GM12873 (cell line): ENCODE measurements at regions not wholly inside any gene's neighbourhood (a gene's known extent, or its start where the extent isn't known, plus 50 kb on each side); places are given as distances from the start of the nearest gene placed in this dataset.

Source experiments
- TF ChIP-seq, protein P1 (sequence below): IDR thresholded peaks from 2 replicates; pipeline ENCODE4 v1.5.1; 2012; ENCODE audit warnings: low read depth, mild to moderate bottlenecking, moderate library complexity, low read length, control low read depth; ENCODE audit not compliant: insufficient read depth; ENCODE audit errors: missing control alignments

DNA sequence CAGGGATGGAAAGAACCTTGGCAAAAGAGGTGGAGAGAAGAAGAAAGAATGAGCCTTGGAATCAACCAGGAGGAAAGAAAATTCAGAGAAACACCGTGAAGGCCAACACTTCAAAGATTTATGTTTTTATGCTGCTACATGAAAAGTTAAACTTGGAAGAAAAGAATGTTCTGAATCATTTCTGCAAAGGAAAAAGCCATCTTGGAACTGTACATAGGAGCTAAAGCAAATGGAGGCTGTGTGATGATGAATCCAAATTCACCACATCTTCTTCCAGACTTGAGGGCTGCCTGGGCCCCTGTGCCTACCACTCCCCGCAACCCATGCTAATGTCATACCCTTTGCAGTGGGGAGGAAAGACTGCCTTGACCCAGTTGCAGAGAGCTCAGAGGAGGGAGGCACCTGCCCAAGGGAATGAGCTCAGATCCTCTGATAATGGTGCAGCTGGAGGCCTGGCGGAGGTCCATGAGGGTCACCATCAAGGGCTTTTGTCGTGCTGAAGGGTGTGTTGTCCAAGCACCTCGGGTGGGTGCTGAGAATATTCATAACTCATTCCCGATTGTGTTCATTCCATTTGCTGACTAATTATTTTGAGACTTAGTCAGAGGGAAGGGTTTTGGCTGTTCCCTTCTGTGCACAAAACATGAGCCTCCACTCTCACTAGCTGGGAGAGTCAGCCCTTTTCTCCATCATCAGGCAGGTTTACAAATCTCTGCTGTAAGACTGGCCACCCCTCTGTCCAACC is 245.8 kb upstream of the JAG1 start:
- TF ChIP-seq, protein P1, sequence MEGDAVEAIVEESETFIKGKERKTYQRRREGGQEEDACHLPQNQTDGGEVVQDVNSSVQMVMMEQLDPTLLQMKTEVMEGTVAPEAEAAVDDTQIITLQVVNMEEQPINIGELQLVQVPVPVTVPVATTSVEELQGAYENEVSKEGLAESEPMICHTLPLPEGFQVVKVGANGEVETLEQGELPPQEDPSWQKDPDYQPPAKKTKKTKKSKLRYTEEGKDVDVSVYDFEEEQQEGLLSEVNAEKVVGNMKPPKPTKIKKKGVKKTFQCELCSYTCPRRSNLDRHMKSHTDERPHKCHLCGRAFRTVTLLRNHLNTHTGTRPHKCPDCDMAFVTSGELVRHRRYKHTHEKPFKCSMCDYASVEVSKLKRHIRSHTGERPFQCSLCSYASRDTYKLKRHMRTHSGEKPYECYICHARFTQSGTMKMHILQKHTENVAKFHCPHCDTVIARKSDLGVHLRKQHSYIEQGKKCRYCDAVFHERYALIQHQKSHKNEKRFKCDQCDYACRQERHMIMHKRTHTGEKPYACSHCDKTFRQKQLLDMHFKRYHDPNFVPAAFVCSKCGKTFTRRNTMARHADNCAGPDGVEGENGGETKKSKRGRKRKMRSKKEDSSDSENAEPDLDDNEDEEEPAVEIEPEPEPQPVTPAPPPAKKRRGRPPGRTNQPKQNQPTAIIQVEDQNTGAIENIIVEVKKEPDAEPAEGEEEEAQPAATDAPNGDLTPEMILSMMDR, result no peak

DNA sequence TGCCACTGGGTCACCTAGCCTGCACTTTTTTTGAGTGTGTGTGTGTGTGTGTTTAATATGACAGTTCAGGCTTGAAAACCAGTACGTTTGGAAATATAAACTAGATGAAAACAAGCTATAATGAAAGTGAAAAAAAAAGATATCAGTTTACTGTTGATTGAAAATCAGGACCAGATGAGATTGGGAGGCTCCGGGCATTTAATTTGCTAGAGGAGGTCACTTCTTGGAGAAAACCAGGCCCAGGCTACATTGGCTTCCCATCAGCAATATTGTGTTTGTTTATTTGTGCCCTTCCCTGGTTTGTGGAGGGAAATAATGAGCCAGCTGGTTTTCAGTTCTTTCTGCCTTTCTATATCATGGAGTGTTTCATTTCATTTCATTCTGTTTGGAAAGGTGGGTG is 246.6 kb upstream of the JAG1 start:
- TF ChIP-seq, protein P1, result no peak

DNA sequence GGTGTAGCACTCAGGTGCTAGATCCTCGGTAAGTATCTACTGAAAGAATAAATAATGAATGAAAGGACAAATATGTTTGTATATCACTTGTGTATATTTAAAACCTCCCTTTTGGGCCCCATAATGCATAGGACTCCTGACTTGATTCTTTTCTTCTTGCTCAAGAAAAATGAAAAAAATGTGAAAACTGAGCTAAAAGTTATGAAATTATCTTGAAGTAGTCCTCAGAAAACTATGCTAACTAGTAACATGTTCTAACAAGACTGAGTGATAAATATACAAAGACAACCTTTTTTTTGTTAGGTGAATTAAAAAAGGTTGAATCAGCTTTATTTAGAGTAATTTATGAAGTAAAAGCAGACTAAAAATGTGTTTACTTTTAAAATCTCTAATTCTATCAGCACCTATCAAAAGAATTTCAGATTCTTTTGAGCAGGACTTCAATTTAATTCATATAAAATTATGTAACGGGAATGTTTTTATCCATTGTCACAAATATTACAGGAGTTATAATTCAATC is 247.8 kb upstream of the JAG1 start:
- TF ChIP-seq, protein P1, result no peak

DNA sequence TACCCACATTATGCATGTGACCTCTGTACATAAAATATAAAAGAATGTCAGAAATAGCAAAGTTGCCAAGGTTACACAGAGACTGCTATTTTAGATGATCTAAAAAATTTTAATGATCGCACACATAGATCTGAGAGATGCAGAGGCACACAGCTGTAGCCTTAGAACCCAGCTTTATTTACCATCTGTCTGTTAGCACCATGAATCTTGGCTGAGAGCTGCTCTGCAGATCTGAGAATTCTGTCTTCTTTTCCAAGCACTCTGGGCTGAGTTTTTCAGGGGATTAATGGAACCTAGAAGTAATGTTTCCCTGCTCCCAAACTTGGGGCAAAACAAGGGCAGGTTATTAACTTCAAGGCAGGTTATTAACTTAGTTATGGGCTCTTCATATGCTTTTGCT is 248.7 kb upstream of the JAG1 start:
- TF ChIP-seq, protein P1, result no peak

DNA sequence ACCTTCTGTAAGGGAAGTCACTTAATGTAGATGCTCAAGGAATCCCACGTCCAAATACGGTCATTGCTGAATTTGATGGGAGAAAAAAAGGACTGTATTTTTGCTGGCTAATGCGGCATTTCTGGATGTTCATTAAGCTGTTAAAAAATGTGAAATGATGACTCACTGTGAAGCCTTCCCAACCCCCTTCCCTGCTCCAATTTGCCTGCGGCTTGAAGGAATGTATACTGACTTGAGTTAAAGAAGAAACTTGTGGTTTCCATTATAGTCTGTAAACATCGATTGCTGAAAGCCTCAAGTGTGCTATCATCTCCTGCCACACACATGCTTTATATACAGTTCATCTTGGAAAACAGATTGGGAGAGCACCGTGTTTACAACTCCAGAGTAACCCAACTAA is 249.1 kb upstream of the JAG1 start:
- TF ChIP-seq, protein P1, result no peak

DNA sequence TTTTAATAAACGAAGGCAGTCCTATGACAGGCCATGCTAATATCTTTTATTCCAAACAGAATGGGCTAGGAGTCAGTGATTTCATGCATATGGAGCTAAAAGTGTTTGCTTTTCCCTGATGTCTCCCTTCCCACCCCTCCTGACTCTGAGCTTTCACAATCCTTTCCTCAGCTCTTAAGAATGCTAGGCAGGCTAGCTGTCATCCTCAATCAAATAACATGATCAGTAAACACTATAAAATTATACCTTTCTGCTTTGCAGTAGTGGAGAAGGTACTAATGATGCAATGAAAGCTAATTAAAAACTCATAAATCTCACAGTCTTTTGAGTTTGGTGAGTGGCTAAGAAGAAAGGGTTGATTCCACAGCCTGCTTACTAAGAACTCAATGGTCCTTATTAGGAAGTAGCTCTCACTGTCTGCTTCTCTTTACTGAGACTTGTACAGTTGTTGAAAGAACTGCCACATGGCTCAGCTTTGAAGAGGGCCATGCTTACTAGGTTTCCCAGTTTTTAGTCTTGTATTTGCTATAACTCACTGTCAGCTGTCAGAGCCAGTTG is 250.9 kb upstream of the JAG1 start:
- TF ChIP-seq, protein P1, result no peak

DNA sequence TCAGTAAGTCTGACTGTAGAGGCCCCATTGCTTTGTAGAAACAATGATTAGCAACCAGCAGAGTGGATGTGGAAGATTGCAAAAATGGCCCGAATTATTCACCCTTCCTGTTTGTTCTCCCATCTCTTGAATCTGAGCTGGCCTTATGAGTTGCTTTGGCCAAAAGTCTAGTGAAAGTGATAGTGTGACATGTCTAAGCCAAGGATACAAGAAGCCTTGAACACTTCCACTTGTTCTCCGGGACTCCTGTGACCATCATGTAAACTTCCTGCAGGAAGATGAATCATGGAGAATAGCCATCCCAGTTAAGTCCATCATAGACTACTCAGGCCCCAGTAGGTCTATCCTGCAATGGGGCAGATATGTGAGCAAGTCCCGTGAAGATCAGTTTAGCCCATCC is 252.0 kb upstream of the JAG1 start:
- TF ChIP-seq, protein P1, result no peak
